RWPE2 (cell line): ENCODE measurements at regions not wholly inside any gene's neighbourhood (a gene's known extent, or its start where the extent isn't known, plus 50 kb on each side); places are given as distances from the start of the nearest gene placed in this dataset.

ENCODE experiments used
- ATAC-seq: fragments of 200-7000 bp; cut with Tn5 transposase; 3 replicates; pipeline ENCODE4 v1.9.1; 2021; ENCODE audit warnings: low read depth
- DNase-seq: peaks from one replicate; pipeline ENCODE4 v3.0.0-alpha.2; 2020; ENCODE audit warnings: low spot score
- H3K27ac ChIP-seq: fragments of 450-650 bp; 2 replicates; pipeline ENCODE4 v1.5.1; 2017; ENCODE audit warnings: mild to moderate bottlenecking; ENCODE audit not compliant: poor library complexity, severe bottlenecking
- H3K27me3 ChIP-seq: fragments of 250-450 bp; sonication (Bioruptor Pico); 2 replicates; pipeline ENCODE4 v1.5.1; 2021; ENCODE audit warnings: mild to moderate bottlenecking, moderate library complexity; ENCODE audit not compliant: insufficient read depth, poor library complexity, severe bottlenecking
- H3K36me3 ChIP-seq: fragments of 250-450 bp; sonication (Bioruptor Pico); 2 replicates; pipeline ENCODE4 v1.5.1; 2020; ENCODE audit warnings: low read depth, mild to moderate bottlenecking, moderate library complexity
- H3K4me1 ChIP-seq: fragments of 250-450 bp; sonication (Bioruptor Pico); 2 replicates; pipeline ENCODE4 v1.5.1; 2021; ENCODE audit warnings: mild to moderate bottlenecking, moderate library complexity; ENCODE audit not compliant: insufficient read depth, poor library complexity, severe bottlenecking
- H3K4me3 ChIP-seq: fragments of 250-450 bp; sonication (Bioruptor Pico); 2 replicates; pipeline ENCODE4 v1.5.1; 2021; ENCODE audit warnings: mild to moderate bottlenecking, moderate library complexity; ENCODE audit not compliant: severe bottlenecking
- H3K9me3 ChIP-seq: fragments of 250-450 bp; sonication (Bioruptor Pico); 2 replicates; pipeline ENCODE4 v1.5.1; 2021; ENCODE audit warnings: mild to moderate bottlenecking, moderate library complexity; ENCODE audit not compliant: severe bottlenecking
- CTCF ChIP-seq: fragments of 450-650 bp; IDR thresholded peaks from one replicate; pipeline ENCODE4 v1.5.1; 2017; ENCODE audit warnings: mild to moderate bottlenecking, moderate library complexity; ENCODE audit not compliant: poor library complexity, severe bottlenecking

GRCh38 chr5:107304684-107305083 is 366.1 kb downstream of the EFNA5 start:
- no peaks in the 10 kb centered on the region for H3K36me3 ChIP-seq
- DNase-seq (no peak), ATAC-seq (no peak)
- no peaks in the 10 kb centered on the region for H3K4me1 ChIP-seq
- H3K27me3 ChIP-seq = no peaks in the 10 kb centered on the region
- H3K4me3 ChIP-seq = no peak overlapping the region
- H3K9me3 ChIP-seq = peaks cover 3% of the 10 kb centered on the region
- no peak overlapping the region for H3K27ac ChIP-seq
- no peak for TF ChIP-seq CTCF

- Histone ChIP-seq H3K27me3 (no peaks in the 10 kb centered on the region), H3K4me3 (no peak overlapping the region), H3K27ac (no peak overlapping the region), H3K36me3 (no peaks in the 10 kb centered on the region), H3K4me1 (no peaks in the 10 kb centered on the region), H3K9me3 (peaks cover 3% of the 10 kb centered on the region)
- DNase-seq (no peak), ATAC-seq (no peak)
- no peak for TF ChIP-seq CTCF
Measured at GRCh38 chr5:107303171-107303968, 367.4 kb downstream of the EFNA5 start.

- DNase-seq = no peak
- no peak for TF ChIP-seq CTCF
- ATAC-seq = no peak
- no peaks in the 10 kb centered on the region for H3K36me3 ChIP-seq
- H3K4me3 ChIP-seq = no peak overlapping the region
- no peaks in the 10 kb centered on the region for H3K27me3 ChIP-seq
- no peak overlapping the region for H3K27ac ChIP-seq
- H3K4me1 ChIP-seq = no peaks in the 10 kb centered on the region
- peaks cover 3% of the 10 kb centered on the region for H3K9me3 ChIP-seq
Measured at GRCh38 chr5:107302441-107302840, 368.3 kb downstream of the EFNA5 start.

- H3K27ac ChIP-seq = no peak overlapping the region
- DNase-seq = no peak
- no peak for ATAC-seq
- no peaks in the 10 kb centered on the region for H3K4me1 ChIP-seq
- H3K27me3 ChIP-seq = no peaks in the 10 kb centered on the region
- peaks cover 3% of the 10 kb centered on the region for H3K9me3 ChIP-seq
- no peak for TF ChIP-seq CTCF
- no peak overlapping the region for H3K4me3 ChIP-seq
- H3K36me3 ChIP-seq = no peaks in the 10 kb centered on the region
Measured at GRCh38 chr5:107301999-107302398, 368.7 kb downstream of the EFNA5 start.

GRCh38 chr5:107300721-107301327 is 369.9 kb downstream of the EFNA5 start:
- DNase-seq (no peak), ATAC-seq (no peak)
- H3K9me3 ChIP-seq = peaks cover 3% of the 10 kb centered on the region
- TF ChIP-seq CTCF = no peak
- no peak overlapping the region for H3K27ac ChIP-seq
- no peaks in the 10 kb centered on the region for H3K27me3 ChIP-seq
- H3K4me3 ChIP-seq = no peak overlapping the region
- H3K36me3 ChIP-seq = no peaks in the 10 kb centered on the region
- H3K4me1 ChIP-seq = no peaks in the 10 kb centered on the region
